ENCODE measurements at regions not wholly inside any gene's neighbourhood (a gene's known extent, or its start where the extent isn't known, plus 50 kb on each side); places are given as distances from the start of the nearest gene placed in this dataset.

DNA sequence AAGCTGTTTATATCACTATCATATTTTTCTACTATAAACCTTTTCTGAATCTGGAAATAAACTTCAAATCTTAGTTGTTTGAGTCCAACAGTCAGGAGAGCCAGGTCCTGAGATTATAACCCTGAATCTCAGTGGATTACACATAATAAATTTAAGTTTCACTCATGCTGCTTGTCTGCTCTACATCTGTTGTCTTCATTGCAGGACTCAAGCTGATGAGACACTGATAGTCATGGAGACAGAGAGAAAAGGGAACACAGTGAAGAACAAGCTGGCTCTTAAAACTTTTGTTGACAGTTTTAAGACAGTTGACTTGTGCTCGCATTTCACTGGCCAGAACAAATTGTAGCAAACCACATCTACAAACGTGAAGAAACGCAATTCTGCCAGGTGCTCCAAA, 327.0 kb upstream of the CTSO start:
- TF ChIP-seq, protein P1, sequence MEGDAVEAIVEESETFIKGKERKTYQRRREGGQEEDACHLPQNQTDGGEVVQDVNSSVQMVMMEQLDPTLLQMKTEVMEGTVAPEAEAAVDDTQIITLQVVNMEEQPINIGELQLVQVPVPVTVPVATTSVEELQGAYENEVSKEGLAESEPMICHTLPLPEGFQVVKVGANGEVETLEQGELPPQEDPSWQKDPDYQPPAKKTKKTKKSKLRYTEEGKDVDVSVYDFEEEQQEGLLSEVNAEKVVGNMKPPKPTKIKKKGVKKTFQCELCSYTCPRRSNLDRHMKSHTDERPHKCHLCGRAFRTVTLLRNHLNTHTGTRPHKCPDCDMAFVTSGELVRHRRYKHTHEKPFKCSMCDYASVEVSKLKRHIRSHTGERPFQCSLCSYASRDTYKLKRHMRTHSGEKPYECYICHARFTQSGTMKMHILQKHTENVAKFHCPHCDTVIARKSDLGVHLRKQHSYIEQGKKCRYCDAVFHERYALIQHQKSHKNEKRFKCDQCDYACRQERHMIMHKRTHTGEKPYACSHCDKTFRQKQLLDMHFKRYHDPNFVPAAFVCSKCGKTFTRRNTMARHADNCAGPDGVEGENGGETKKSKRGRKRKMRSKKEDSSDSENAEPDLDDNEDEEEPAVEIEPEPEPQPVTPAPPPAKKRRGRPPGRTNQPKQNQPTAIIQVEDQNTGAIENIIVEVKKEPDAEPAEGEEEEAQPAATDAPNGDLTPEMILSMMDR (IDR thresholded peaks at IDR 0.05): no peak
- TF ChIP-seq EP300 (IDR thresholded peaks at IDR 0.05) (no peak), POLR2AphosphoS5 (IDR thresholded peaks at IDR 0.05) (no peak), POLR2A (IDR thresholded peaks at IDR 0.05; ENCODE audit: low read depth) (no peak)
- WGBS: 86% methylated on average over 3 of the region's 3 CpGs
- Histone ChIP-seq H3K36me3 (no peaks in the 10 kb centered on the region), H3K4me1 (no peaks in the 10 kb centered on the region), H3K4me3 (no peak overlapping the region), H3K27me3 (no peaks in the 10 kb centered on the region), H3K9me3 (peaks cover 0 to 4% (median 0%) of the 10 kb centered on the region in 4 donors), H3K27ac (replicated peaks in 1 of 4) (no peak overlapping the region)
- no peak for DNase-seq (ENCODE audit: extremely low spot score)
- intact Hi-C loops (cut with DNase I): no loop called here

DNA sequence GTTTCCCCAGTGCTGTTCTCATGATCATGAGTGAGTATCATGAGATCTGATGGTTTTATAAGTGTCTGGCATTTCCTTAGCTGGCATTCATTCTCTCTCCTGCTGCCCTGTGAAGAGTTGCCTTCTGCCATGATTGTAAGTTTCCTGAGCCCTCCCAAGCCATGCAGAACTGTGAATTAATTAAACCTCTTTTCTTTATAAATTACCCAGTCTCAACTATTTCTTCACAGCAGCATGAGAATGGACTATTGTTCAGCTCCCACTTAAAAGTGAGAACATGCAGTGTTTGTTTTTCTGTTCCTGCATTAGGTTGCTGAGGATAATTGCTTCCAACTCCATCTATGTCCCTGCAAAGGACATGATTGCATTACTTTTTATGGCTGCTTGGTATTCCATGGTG, 311.7 kb upstream of the CTSO start:
- TF ChIP-seq EP300 (IDR thresholded peaks at IDR 0.05): no peak
- Histone ChIP-seq H3K27ac (replicated peaks in 1 of 4) (no peak overlapping the region), H3K36me3 (no peaks in the 10 kb centered on the region), H3K9me3 (no peaks in the 10 kb centered on the region), H3K4me3 (no peak overlapping the region), H3K27me3 (no peaks in the 10 kb centered on the region), H3K4me1 (no peaks in the 10 kb centered on the region)
- intact Hi-C loops (cut with DNase I): no loop called here
- no peak for DNase-seq (ENCODE audit: extremely low spot score)

DNA sequence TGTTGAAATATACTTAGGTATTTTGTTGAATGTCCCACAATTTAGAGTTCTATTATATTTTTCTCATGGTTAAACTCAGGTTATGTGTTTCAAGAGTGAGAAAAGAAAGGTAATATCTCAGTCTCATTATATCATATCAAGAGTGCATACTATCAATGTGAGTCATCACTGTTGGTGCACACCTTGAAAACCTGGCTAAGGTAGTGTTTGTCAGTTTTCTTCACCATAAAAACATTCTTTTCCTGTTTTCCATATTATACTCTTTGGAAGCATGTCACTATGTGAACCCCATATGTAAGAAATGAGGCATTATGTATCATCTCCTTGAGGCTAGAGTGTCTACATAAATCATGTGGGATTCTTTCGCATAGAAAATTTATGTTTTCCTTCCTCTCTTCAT, 307.6 kb upstream of the CTSO start:
- no peak for DNase-seq (ENCODE audit: extremely low spot score)
- 82% methylated on average over 1 of the region's 1 CpG for WGBS
- H3K9me3 ChIP-seq: no peaks in the 10 kb centered on the region
- no peaks in the 10 kb centered on the region for H3K27me3 ChIP-seq
- no peaks in the 10 kb centered on the region for H3K4me1 ChIP-seq
- no peaks in the 10 kb centered on the region for H3K36me3 ChIP-seq
- no peak overlapping the region for H3K4me3 ChIP-seq
- H3K27ac ChIP-seq (replicated peaks in 1 of 4): no peak overlapping the region
- intact Hi-C loops (cut with DNase I): no loop called here
- TF ChIP-seq EP300 (IDR thresholded peaks at IDR 0.05): no peak
- no peak for TF ChIP-seq POLR2A (IDR thresholded peaks at IDR 0.05; ENCODE audit: low read depth)
- TF ChIP-seq, protein P1 (IDR thresholded peaks at IDR 0.05): no peak
- no peak for TF ChIP-seq POLR2AphosphoS5 (IDR thresholded peaks at IDR 0.05)

DNA sequence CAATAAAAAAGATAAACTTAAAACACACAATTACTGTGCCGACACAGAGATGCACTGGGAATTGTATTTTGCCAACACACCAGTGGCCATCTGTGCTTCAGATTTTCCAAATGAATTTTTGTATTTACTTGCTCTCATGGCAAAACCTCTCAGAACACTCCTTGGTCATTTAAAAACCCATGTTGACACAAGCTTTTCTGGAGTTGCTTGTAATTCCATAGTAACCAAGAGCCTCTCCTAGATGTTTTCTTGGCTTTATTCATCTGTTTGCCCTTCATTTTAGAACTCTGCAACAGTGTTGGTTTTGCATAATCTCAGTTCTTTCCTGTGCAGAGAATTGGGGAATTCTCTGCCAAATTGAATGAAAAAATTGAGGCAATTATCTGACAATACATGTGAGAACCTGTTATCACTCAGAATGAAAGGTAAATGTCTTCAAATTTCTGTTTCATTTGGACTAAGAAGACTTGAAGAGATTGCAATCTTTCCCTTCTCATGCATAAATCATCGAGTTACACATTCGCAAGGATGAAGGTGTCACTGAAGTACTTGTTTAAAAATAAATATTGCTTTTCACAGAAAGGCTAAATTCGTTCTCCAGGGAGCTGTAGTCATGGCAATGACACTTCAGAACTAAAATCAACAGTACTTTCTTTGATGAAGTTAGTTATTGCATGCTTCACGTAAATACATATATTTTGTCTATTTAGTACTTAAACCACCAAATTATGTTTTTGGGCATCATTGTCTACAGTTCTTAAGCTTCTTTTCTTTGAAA, 301.8 kb upstream of the CTSO start:
- Histone ChIP-seq H3K4me1 (peaks cover 0 to 12% (median 6%) of the 10 kb centered on the region in 4 donors), H3K9me3 (no peaks in the 10 kb centered on the region), H3K36me3 (no peaks in the 10 kb centered on the region), H3K4me3 (no peak overlapping the region), H3K27me3 (no peaks in the 10 kb centered on the region), H3K27ac (replicated peaks in 1 of 4) (no peak overlapping the region)
- WGBS: 27% methylated on average over 5 of the region's 5 CpGs
- intact Hi-C loops (cut with DNase I): no loop called here
- no peak for DNase-seq (ENCODE audit: extremely low spot score)
- TF ChIP-seq POLR2A (IDR thresholded peaks at IDR 0.05; ENCODE audit: low read depth): no peak
- no peak for TF ChIP-seq POLR2AphosphoS5 (IDR thresholded peaks at IDR 0.05)
- TF ChIP-seq EP300 (IDR thresholded peaks at IDR 0.05): no peak
- TF ChIP-seq, protein P1 (IDR thresholded peaks at IDR 0.05): no peak

DNA sequence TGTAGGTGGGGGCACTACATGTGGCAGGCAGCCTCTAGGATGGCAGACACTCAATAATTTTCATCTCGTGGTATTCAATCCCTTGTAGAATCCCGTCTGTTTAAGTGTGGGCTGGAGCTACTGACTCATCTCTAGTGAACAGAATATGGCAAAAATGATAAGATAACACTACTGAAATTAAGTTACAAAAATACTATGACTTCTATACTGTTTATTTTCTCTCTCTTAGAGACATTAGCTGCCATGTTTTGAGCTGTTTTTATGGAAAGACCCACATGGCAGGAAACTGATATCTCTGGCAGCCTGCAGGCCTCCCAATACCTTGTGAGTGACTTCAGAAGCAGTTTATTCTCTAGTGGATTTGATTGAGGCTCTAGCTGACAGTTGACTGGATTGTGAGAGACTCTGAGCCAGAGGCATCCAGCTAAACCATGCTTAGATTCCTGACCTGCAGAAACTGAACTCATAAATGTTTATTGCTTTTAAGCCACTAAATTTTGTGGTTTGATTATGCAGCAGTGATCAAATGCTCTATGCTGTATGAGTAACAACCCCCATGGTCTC, 298.8 kb upstream of the CTSO start:
- H3K27me3 ChIP-seq: no peaks in the 10 kb centered on the region
- intact Hi-C loops (cut with DNase I): no loop called here
- 67% methylated on average over 2 of the region's 2 CpGs for WGBS
- no peaks in the 10 kb centered on the region for H3K9me3 ChIP-seq
- peaks cover 0 to 12% (median 6%) of the 10 kb centered on the region in 4 donors for H3K4me1 ChIP-seq
- no peak for DNase-seq (ENCODE audit: extremely low spot score)
- no peaks in the 10 kb centered on the region for H3K36me3 ChIP-seq
- no peak for TF ChIP-seq EP300 (IDR thresholded peaks at IDR 0.05)
- no peak for TF ChIP-seq POLR2A (IDR thresholded peaks at IDR 0.05; ENCODE audit: low read depth)
- no peak for TF ChIP-seq POLR2AphosphoS5 (IDR thresholded peaks at IDR 0.05)
- TF ChIP-seq, protein P1 (IDR thresholded peaks at IDR 0.05): no peak
- H3K27ac ChIP-seq (replicated peaks in 1 of 4): no peak overlapping the region
- H3K4me3 ChIP-seq: no peak overlapping the region

Data from esophagus muscularis mucosa (tissue), 4 donors.